NCI-H748 (cell line): ENCODE measurements at regions not wholly inside any gene's neighbourhood (a gene's known extent, or its start where the extent isn't known, plus 50 kb on each side); places are given as distances from the start of the nearest gene placed in this dataset.

ENCODE experiments used
- DNase-seq: peaks from one replicate; lab custom pipeline; 2025; ENCODE audit not compliant: unreplicated experiment; lab: John Stamatoyannopoulos, UW

GRCh38 chr3:23075496-23075895, 127.6 kb upstream of the UBE2E2 start:
- no peak for DNase-seq

- DNase-seq, result no peak
Observed at GRCh38 chr3:23076437-23076836, 126.7 kb upstream of the UBE2E2 start.

- no peak for DNase-seq
Observed at GRCh38 chr3:23077126-23077525, 126.0 kb upstream of the UBE2E2 start.

- no peak for DNase-seq
Observed at GRCh38 chr3:23078735-23079134, 124.4 kb upstream of the UBE2E2 start.

- no peak for DNase-seq
Observed at GRCh38 chr3:23079976-23080375, 123.2 kb upstream of the UBE2E2 start.

- DNase-seq, result no peak
Observed at GRCh38 chr3:23083701-23084100, 119.4 kb upstream of the UBE2E2 start.

GRCh38 chr3:23084367-23084766, 118.8 kb upstream of the UBE2E2 start:
- no peak for DNase-seq

- no peak for DNase-seq
Observed at GRCh38 chr3:23085261-23085660, 117.9 kb upstream of the UBE2E2 start.

GRCh38 chr3:23086331-23086730, 116.8 kb upstream of the UBE2E2 start:
- no peak for DNase-seq

GRCh38 chr3:23086831-23087230, 116.3 kb upstream of the UBE2E2 start:
- no peak for DNase-seq

GRCh38 chr3:23094412-23094811, 108.7 kb upstream of the UBE2E2 start:
- no peak for DNase-seq

GRCh38 chr3:23094890-23095462, 108.2 kb upstream of the UBE2E2 start:
- DNase-seq, result peak; percentile 81

- no peak for DNase-seq
Observed at GRCh38 chr3:23096041-23096440, 107.1 kb upstream of the UBE2E2 start.

GRCh38 chr3:23099021-23099420, 104.1 kb upstream of the UBE2E2 start:
- no peak for DNase-seq

- DNase-seq, result no peak
Observed at GRCh38 chr3:23099677-23100076, 103.5 kb upstream of the UBE2E2 start.

- DNase-seq, result no peak
Observed at GRCh38 chr3:23100106-23100505, 103.0 kb upstream of the UBE2E2 start.

- no peak for DNase-seq
Observed at GRCh38 chr3:23103764-23104163, 99.4 kb upstream of the UBE2E2 start.

- no peak for DNase-seq
Observed at GRCh38 chr3:23105048-23105447, 98.1 kb upstream of the UBE2E2 start.

GRCh38 chr3:23106666-23107065, 96.5 kb upstream of the UBE2E2 start:
- DNase-seq, result no peak

- DNase-seq, result no peak
Observed at GRCh38 chr3:23107221-23107620, 95.9 kb upstream of the UBE2E2 start.

- DNase-seq, result no peak
Observed at GRCh38 chr3:23108451-23109057, 94.6 kb upstream of the UBE2E2 start.

- DNase-seq, result no peak
Observed at GRCh38 chr3:23111286-23111685, 91.8 kb upstream of the UBE2E2 start.

- no peak for DNase-seq
Observed at GRCh38 chr3:23111797-23112196, 91.3 kb upstream of the UBE2E2 start.
